A549 (cell line): ENCODE measurements at regions not wholly inside any gene's neighbourhood (a gene's known extent, or its start where the extent isn't known, plus 50 kb on each side); places are given as distances from the start of the nearest gene placed in this dataset.

Experiments
- ATAC-seq, 2 experiments: fragments of 200-7000 bp in 1 of 2; fragments of >200 bp in 1 of 2; cut with Nextera tagmentation in 1 of 2; cut with Tn5 transposase in 1 of 2; 3 replicates each; pipeline versions ENCODE4 v1.8.0 to v1.9.1; 2018 to 2020; ENCODE audit warnings: mild to moderate bottlenecking in 1 of 2, moderate library complexity in 1 of 2
- CTCF ChIA-PET: fragments of 300-600 bp; sonication (Branson Sonifier 250); formaldehyde crosslinking; extraction: SDS; loops from one replicate; lab custom pipeline; 2021; ENCODE audit warnings: antibody characterized with exemption, inconsistent platforms; lab: Yijun Ruan, JAX
- POLR2A ChIA-PET: fragments of 350-600 bp; formaldehyde crosslinking; extraction: SDS; loops from one replicate; lab custom pipeline; 2021; ENCODE audit warnings: antibody characterized with exemption, inconsistent platforms; lab: Yijun Ruan, JAX
- DNase-seq, 2 experiments: peaks; one replicate each; pipeline versions ENCODE4 v3.0.0 to v3.0.0-alpha.2; 2011 to 2016; ENCODE audit warnings: low read depth in 1 of 2, low spot score in 1 of 2
- FAIRE-seq: peaks from 2 replicates; lab custom pipeline; 2011; peaks lifted over from hg19 to GRCh38; lab: Jason Lieb, UNC
- H3K27ac ChIP-seq, 2 experiments: fragments of >200 bp; sonication (Bioruptor Twin); formaldehyde crosslinking; 3 replicates each; pipeline ENCODE4 v1.5.1; 2016 to 2017
- H3K4me1 ChIP-seq: fragments of >200 bp; sonication (Bioruptor Twin); formaldehyde crosslinking; 3 replicates; pipeline ENCODE4 v1.6.1; 2016
- H3K4me2 ChIP-seq: fragments of >200 bp; sonication (Bioruptor Twin); formaldehyde crosslinking; 3 replicates; pipeline ENCODE4 v1.6.1; 2016
- H3K4me3 ChIP-seq: fragments of >200 bp; sonication (Bioruptor Twin); formaldehyde crosslinking; 3 replicates; pipeline ENCODE4 v1.5.1; 2016
- H3K9me3 ChIP-seq: fragments of >200 bp; sonication (Bioruptor Twin); formaldehyde crosslinking; 3 replicates; pipeline ENCODE4 v1.6.1; 2016
- CBX8 ChIP-seq: fragments of 200-600 bp; sonication (generic); IDR thresholded peaks from 2 replicates; pipeline ENCODE4 v1.6.1; 2016
- CEBPB ChIP-seq, 2 experiments: fragments of >200 bp in 1 of 2; sonication (Bioruptor Twin) in 1 of 2; formaldehyde crosslinking in 1 of 2; IDR thresholded peaks; 2 replicates each; pipeline ENCODE4 v1.6.1; 2012 to 2016
- CHD2 ChIP-seq: fragments of 150-350 bp; IDR thresholded peaks from 2 replicates; pipeline ENCODE4 v1.6.1; 2014; ENCODE audit warnings: low read length; ENCODE audit not compliant: partially characterized antibody
- CTCF ChIP-seq: fragments of >200 bp; sonication (Bioruptor Twin); formaldehyde crosslinking; IDR thresholded peaks from 3 replicates; pipeline ENCODE4 v1.5.1; 2016
- ELK1 ChIP-seq: fragments of 150-350 bp; IDR thresholded peaks from 2 replicates; pipeline ENCODE4 v1.6.1; 2014; ENCODE audit warnings: low read depth, mild to moderate bottlenecking, low read length
- EP300 ChIP-seq, 2 experiments: fragments of >200 bp; sonication (Bioruptor Twin); formaldehyde crosslinking; IDR thresholded peaks; 2 replicates in 1 of 2; 3 replicates in 1 of 2; pipeline ENCODE4 v1.6.1; 2016 to 2017
- GATA3 ChIP-seq: IDR thresholded peaks from 2 replicates; pipeline ENCODE4 v1.6.1; 2012; ENCODE audit warnings: borderline replicate concordance
- HDAC2 ChIP-seq: fragments of 200-600 bp; sonication (generic); IDR thresholded peaks from 2 replicates; pipeline ENCODE4 v1.6.1; 2016
- HMGXB4 ChIP-seq: fragments of 250-450 bp; sonication (Bioruptor Pico); IDR thresholded peaks from 2 replicates; pipeline ENCODE4 v1.5.0; 2021; ENCODE audit warnings: mild to moderate bottlenecking, moderate library complexity, borderline replicate concordance
- HOXA7 ChIP-seq: fragments of 250-450 bp; sonication (Bioruptor Pico); IDR thresholded peaks from 2 replicates; pipeline ENCODE4 v1.5.0; 2020; ENCODE audit warnings: mild to moderate bottlenecking, moderate library complexity
- JUNB ChIP-seq: fragments of >200 bp; sonication (Bioruptor Twin); formaldehyde crosslinking; IDR thresholded peaks from 2 replicates; pipeline ENCODE4 v1.6.1; 2016
- KDM1A ChIP-seq: fragments of 200-600 bp; sonication (generic); IDR thresholded peaks from 2 replicates; pipeline ENCODE4 v1.6.1; 2016; ENCODE audit warnings: low read depth, mild to moderate bottlenecking
- KDM5A ChIP-seq: fragments of 200-600 bp; sonication (generic); IDR thresholded peaks from 2 replicates; pipeline ENCODE4 v1.6.1; 2016; ENCODE audit warnings: antibody characterized with exemption, mild to moderate bottlenecking
- MAX ChIP-seq: IDR thresholded peaks from 2 replicates; pipeline ENCODE4 v1.6.1; 2012
- MAZ ChIP-seq: fragments of 150-350 bp; IDR thresholded peaks from 2 replicates; pipeline ENCODE4 v1.6.1; 2014; ENCODE audit warnings: antibody characterized with exemption, low read depth, low read length, borderline replicate concordance
- MYC ChIP-seq: IDR thresholded peaks from 2 replicates; pipeline ENCODE4 v1.6.1; 2012; ENCODE audit warnings: mild to moderate bottlenecking, inconsistent platforms, low read length, improper control_type of control experiment, borderline replicate concordance
- NPAS2 ChIP-seq: fragments of 250-450 bp; sonication (Bioruptor Pico); IDR thresholded peaks from 2 replicates; pipeline ENCODE4 v1.8.0; 2022; ENCODE audit warnings: mild to moderate bottlenecking, moderate library complexity, borderline replicate concordance
- NR3C1 ChIP-seq: fragments of >200 bp; sonication (Bioruptor Twin); formaldehyde crosslinking; IDR thresholded peaks from 3 replicates; pipeline ENCODE4 v1.6.1; 2017
- PHF8 ChIP-seq: fragments of 200-600 bp; sonication (generic); IDR thresholded peaks from 2 replicates; pipeline ENCODE4 v1.6.1; 2016; ENCODE audit warnings: low read depth, mild to moderate bottlenecking, antibody characterized with exemption, moderate library complexity, borderline replicate concordance
- POLR2AphosphoS2 ChIP-seq: conservative IDR thresholded peaks from 2 replicates; pipeline ENCODE4 v1.6.1; 2012; ENCODE audit warnings: low read length, improper control_type of control experiment, inconsistent platforms
- RAD21 ChIP-seq, 2 experiments: fragments of >200 bp in 1 of 2; sonication (Bioruptor Twin) in 1 of 2; formaldehyde crosslinking in 1 of 2; IDR thresholded peaks in 1 of 2; conservative IDR thresholded peaks in 1 of 2; 2 replicates in 1 of 2; 3 replicates in 1 of 2; pipeline ENCODE4 v1.6.1; 2012 to 2018; ENCODE audit warnings: inconsistent platforms in 1 of 2
- RARB ChIP-seq: fragments of 250-450 bp; sonication (Bioruptor Pico); IDR thresholded peaks from 2 replicates; pipeline ENCODE4 v1.8.0; 2021; ENCODE audit warnings: mild to moderate bottlenecking, moderate library complexity
- RCOR1 ChIP-seq: fragments of 150-350 bp; IDR thresholded peaks from 2 replicates; pipeline ENCODE4 v1.6.1; 2014; ENCODE audit warnings: antibody characterized with exemption, low read length, low read depth
- RFX5 ChIP-seq: fragments of 450-650 bp; IDR thresholded peaks from 2 replicates; pipeline ENCODE4 v1.7.1; 2014; ENCODE audit warnings: antibody characterized with exemption, mild to moderate bottlenecking, moderate library complexity
- RNF2 ChIP-seq: fragments of 200-600 bp; sonication (generic); IDR thresholded peaks from 2 replicates; pipeline ENCODE4 v1.6.1; 2016; ENCODE audit warnings: low read depth, mild to moderate bottlenecking, antibody characterized with exemption, moderate library complexity, borderline replicate concordance
- TP53 ChIP-seq: fragments of 250-450 bp; sonication (Bioruptor Pico); IDR thresholded peaks from 2 replicates; pipeline ENCODE4 v1.5.0; 2021; ENCODE audit warnings: mild to moderate bottlenecking, moderate library complexity
- USF2 ChIP-seq: fragments of 450-650 bp; IDR thresholded peaks from 2 replicates; pipeline ENCODE4 v1.6.1; 2014; ENCODE audit warnings: antibody characterized with exemption
- ZC3H11A ChIP-seq: fragments of 450-650 bp; IDR thresholded peaks from 2 replicates; pipeline ENCODE4 v1.6.1; 2014; ENCODE audit warnings: antibody characterized with exemption, mild to moderate bottlenecking
- WGBS: methylation state at CpG from one replicate; pipeline ENCODE4 v1.1.6; 2017; ENCODE audit errors: missing lambda C conversion rate; 5-methylcytosine and 5-hydroxymethylcytosine counted together

- Histone ChIP-seq H3K4me3 (no peak overlapping the region), H3K9me3 (no peaks in the 10 kb centered on the region), H3K27ac (no peak overlapping the region), H3K4me1 (no peaks in the 10 kb centered on the region), H3K4me2 (no peak overlapping the region)
- POLR2A ChIA-PET, result no interaction called here
- FAIRE-seq (no peak), ATAC-seq (no peak), DNase-seq (no peak)
- TF ChIP-seq HOXA7 (no peak), KDM5A (no peak), ELK1 (no peak), RFX5 (no peak), RARB (CRISPR knock-in tag) (no peak), CHD2 (no peak), GATA3 (no peak), RCOR1 (no peak), JUNB (no peak), CTCF (no peak), NPAS2 (CRISPR knock-in tag) (no peak), MAZ (no peak), TP53 (no peak), KDM1A (no peak), RNF2 (no peak)
- CTCF ChIA-PET, result interaction anchor here (1.5 kb wide), 1 partner anchor 12 kb away, joined by 4 read pairs; no protein-coding TSS in a partner anchor
- 0% methylated on average over 3 of the region's 4 CpGs for WGBS
Measured at GRCh38 chr1:4935807-4936206, 281.4 kb downstream of the AJAP1 start.

GRCh38 chr1:4933232-4933631 lies 278.8 kb downstream of the AJAP1 start:
- 33% methylated on average over 2 of the region's 2 CpGs for WGBS
- DNase-seq (no peak), FAIRE-seq (no peak), ATAC-seq (no peak)
- Histone ChIP-seq H3K4me3 (no peak overlapping the region), H3K4me2 (no peak overlapping the region), H3K9me3 (no peaks in the 10 kb centered on the region), H3K4me1 (no peaks in the 10 kb centered on the region), H3K27ac (no peak overlapping the region)
- ChIA-PET CTCF (no interaction called here), POLR2A (no interaction called here)
- TF ChIP-seq NPAS2 (CRISPR knock-in tag) (no peak), POLR2AphosphoS2 (no peak), HDAC2 (no peak)

- DNase-seq (no peak), FAIRE-seq (no peak), ATAC-seq (no peak)
- Histone ChIP-seq H3K4me1 (no peaks in the 10 kb centered on the region), H3K4me2 (no peak overlapping the region), H3K27ac (no peak overlapping the region), H3K4me3 (no peak overlapping the region), H3K9me3 (no peaks in the 10 kb centered on the region)
- ChIA-PET CTCF (no interaction called here), POLR2A (no interaction called here)
- 26% methylated on average over 15 of the region's 15 CpGs for WGBS
- TF ChIP-seq MAX (no peak), MYC (no peak), ELK1 (no peak), NR3C1 (no peak), EP300 (IDR thresholded peaks at IDR 0.05) (no peak), HOXA7 (no peak), ZC3H11A (no peak), HMGXB4 (CRISPR knock-in tag) (no peak), PHF8 (no peak), RAD21 (conservative IDR thresholded peaks at IDR 0.05 in 1 of 2, IDR thresholded peaks at IDR 0.05 in 1 of 2) (no peak), TP53 (no peak), POLR2AphosphoS2 (no peak), USF2 (no peak), CBX8 (no peak), CEBPB (IDR thresholded peaks at IDR 0.05) (no peak)
Measured at GRCh38 chr1:4932311-4933030, 278.1 kb downstream of the AJAP1 start.
